ENCODE measurements at regions not wholly inside any gene's neighbourhood (a gene's known extent, or its start where the extent isn't known, plus 50 kb on each side); places are given as distances from the start of the nearest gene placed in this dataset.

GRCh38 chr1:221431961-221432360 is 309.9 kb downstream of the DUSP10 start:
- DNase-seq (ENCODE audit: low read depth) = no peak

GRCh38 chr1:221435504-221435904 is 306.4 kb downstream of the DUSP10 start:
- no peak for DNase-seq (ENCODE audit: low read depth)

GRCh38 chr1:221437171-221437570 is 304.7 kb downstream of the DUSP10 start:
- DNase-seq (ENCODE audit: low read depth) = no peak

GRCh38 chr1:221437926-221438325 is 304.0 kb downstream of the DUSP10 start:
- DNase-seq (ENCODE audit: low read depth) = peak; percentile 90

- peak; percentile 85 for DNase-seq (ENCODE audit: low read depth)
These were observed 302.7 kb downstream of the DUSP10 start for GRCh38 chr1:221439008-221439746.

- DNase-seq (ENCODE audit: low read depth) = peak; percentile 95
These were observed 302.0 kb downstream of the DUSP10 start for GRCh38 chr1:221439747-221440501.

GRCh38 chr1:221440658-221441057 is 301.2 kb downstream of the DUSP10 start:
- DNase-seq (ENCODE audit: low read depth) = no peak

GRCh38 chr1:221442056-221442455 is 299.8 kb downstream of the DUSP10 start:
- DNase-seq (ENCODE audit: low read depth) = no peak

- DNase-seq (ENCODE audit: low read depth) = no peak
These were observed 297.5 kb downstream of the DUSP10 start for GRCh38 chr1:221444346-221444745.

- DNase-seq (ENCODE audit: low read depth) = no peak
These were observed 293.2 kb downstream of the DUSP10 start for GRCh38 chr1:221448585-221449175.

GRCh38 chr1:221449194-221449593 is 292.7 kb downstream of the DUSP10 start:
- DNase-seq (ENCODE audit: low read depth) = no peak

GRCh38 chr1:221449801-221450470 is 292.0 kb downstream of the DUSP10 start:
- no peak for DNase-seq (ENCODE audit: low read depth)

- no peak for DNase-seq (ENCODE audit: low read depth)
These were observed 290.1 kb downstream of the DUSP10 start for GRCh38 chr1:221451741-221452140.

GRCh38 chr1:221454096-221454495 is 287.8 kb downstream of the DUSP10 start:
- no peak for DNase-seq (ENCODE audit: low read depth)

GRCh38 chr1:221456918-221457317 is 285.0 kb downstream of the DUSP10 start:
- DNase-seq (ENCODE audit: low read depth) = no peak

GRCh38 chr1:221457685-221458446 is 284.0 kb downstream of the DUSP10 start:
- no peak for DNase-seq (ENCODE audit: low read depth)

- DNase-seq (ENCODE audit: low read depth) = no peak
These were observed 283.3 kb downstream of the DUSP10 start for GRCh38 chr1:221458447-221459156.

- DNase-seq (ENCODE audit: low read depth) = no peak
These were observed 282.3 kb downstream of the DUSP10 start for GRCh38 chr1:221459558-221459957.

GRCh38 chr1:221462345-221462744 is 279.5 kb downstream of the DUSP10 start:
- DNase-seq (ENCODE audit: low read depth) = no peak

GRCh38 chr1:221468546-221468945 is 273.3 kb downstream of the DUSP10 start:
- no peak for DNase-seq (ENCODE audit: low read depth)

GRCh38 chr1:221469476-221469875 is 272.4 kb downstream of the DUSP10 start:
- no peak for DNase-seq (ENCODE audit: low read depth)

Data from non-pigmented ciliary epithelial cell (primary cell).